HFF-Myc (cell line): ENCODE measurements at regions not wholly inside any gene's neighbourhood (a gene's known extent, or its start where the extent isn't known, plus 50 kb on each side); places are given as distances from the start of the nearest gene placed in this dataset.
"Not testable (repeated sequence)": the region's sequence is repeated elsewhere in the genome, so short reads cannot be mapped to it uniquely, and the experiment has no call there.

Experiments used
- DNase-seq: peaks from one replicate; pipeline ENCODE4 v3.0.0-alpha.2; 2011; ENCODE audit warnings: low read depth; ENCODE audit errors: extremely low read depth
- H3K4me3 ChIP-seq: replicated peaks from 2 replicates; pipeline ENCODE4 v1.5.1; 2011; ENCODE audit warnings: low read depth, mild to moderate bottlenecking, control low read depth, low read length
- CTCF ChIP-seq: IDR thresholded peaks from 2 replicates; pipeline ENCODE4 v1.5.1; 2012; ENCODE audit warnings: mild to moderate bottlenecking, low read depth, low read length, control low read depth; ENCODE audit errors: missing control alignments

GRCh38 chr4:151485541-151486131 lies 76.7 kb downstream of the FHIP1A start:
- no peak overlapping the region for H3K4me3 ChIP-seq
- DNase-seq: no peak
- TF ChIP-seq CTCF: no peak

GRCh38 chr4:151486168-151486567 lies 77.2 kb downstream of the FHIP1A start:
- TF ChIP-seq CTCF: no peak
- H3K4me3 ChIP-seq: no peak overlapping the region
- no peak for DNase-seq

- no peak for TF ChIP-seq CTCF
- no peak for DNase-seq
These were observed 80.0 kb downstream of the FHIP1A start for GRCh38 chr4:151488968-151489367.

GRCh38 chr4:151489462-151490203 lies 80.7 kb downstream of the FHIP1A start:
- no peak for DNase-seq
- no peak for TF ChIP-seq CTCF
- no peak overlapping the region for H3K4me3 ChIP-seq

More at GRCh38 chr4:151488968-151489367, 80.0 kb downstream of the FHIP1A start:
- no peak overlapping the region for H3K4me3 ChIP-seq

GRCh38 chr4:151495612-151496011 lies 86.6 kb downstream of the FHIP1A start:
- DNase-seq, H3K4me3 ChIP-seq: not testable (repeated sequence)

GRCh38 chr4:151511548-151511947 lies 102.6 kb downstream of the FHIP1A start:
- DNase-seq, H3K4me3 ChIP-seq: not testable (repeated sequence)

- DNase-seq: no peak
- H3K4me3 ChIP-seq: no peak overlapping the region
- no peak for TF ChIP-seq CTCF
These were observed 108.9 kb downstream of the FHIP1A start for GRCh38 chr4:151517896-151518295.

GRCh38 chr4:151518359-151518758 lies 109.4 kb downstream of the FHIP1A start:
- TF ChIP-seq CTCF: no peak
- DNase-seq: no peak
- H3K4me3 ChIP-seq: no peak overlapping the region
